ENCODE measurements at regions not wholly inside any gene's neighbourhood (a gene's known extent, or its start where the extent isn't known, plus 50 kb on each side); places are given as distances from the start of the nearest gene placed in this dataset.

GRCh38 chr2:18180912-18181311, 302.4 kb downstream of the KCNS3 start:
- TF ChIP-seq, protein P1, sequence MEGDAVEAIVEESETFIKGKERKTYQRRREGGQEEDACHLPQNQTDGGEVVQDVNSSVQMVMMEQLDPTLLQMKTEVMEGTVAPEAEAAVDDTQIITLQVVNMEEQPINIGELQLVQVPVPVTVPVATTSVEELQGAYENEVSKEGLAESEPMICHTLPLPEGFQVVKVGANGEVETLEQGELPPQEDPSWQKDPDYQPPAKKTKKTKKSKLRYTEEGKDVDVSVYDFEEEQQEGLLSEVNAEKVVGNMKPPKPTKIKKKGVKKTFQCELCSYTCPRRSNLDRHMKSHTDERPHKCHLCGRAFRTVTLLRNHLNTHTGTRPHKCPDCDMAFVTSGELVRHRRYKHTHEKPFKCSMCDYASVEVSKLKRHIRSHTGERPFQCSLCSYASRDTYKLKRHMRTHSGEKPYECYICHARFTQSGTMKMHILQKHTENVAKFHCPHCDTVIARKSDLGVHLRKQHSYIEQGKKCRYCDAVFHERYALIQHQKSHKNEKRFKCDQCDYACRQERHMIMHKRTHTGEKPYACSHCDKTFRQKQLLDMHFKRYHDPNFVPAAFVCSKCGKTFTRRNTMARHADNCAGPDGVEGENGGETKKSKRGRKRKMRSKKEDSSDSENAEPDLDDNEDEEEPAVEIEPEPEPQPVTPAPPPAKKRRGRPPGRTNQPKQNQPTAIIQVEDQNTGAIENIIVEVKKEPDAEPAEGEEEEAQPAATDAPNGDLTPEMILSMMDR (conservative IDR thresholded peaks at IDR 0.05 in 1 of 2, IDR thresholded peaks at IDR 0.05 in 1 of 2; ENCODE audit: extremely low read depth in 1 of 2, insufficient read depth in 1 of 2, low read depth in 1 of 2, low read length in 2 of 2), result no peak
- TF ChIP-seq EZH2 (IDR thresholded peaks at IDR 0.05; ENCODE audit: borderline replicate concordance, low read length), result no peak
